IgD-negative memory B cell (primary cell): ENCODE measurements at regions not wholly inside any gene's neighbourhood (a gene's known extent, or its start where the extent isn't known, plus 50 kb on each side); places are given as distances from the start of the nearest gene placed in this dataset.
"Not testable (repeated sequence)": the region's sequence is repeated elsewhere in the genome, so short reads cannot be mapped to it uniquely, and the experiment has no call there.

ENCODE experiments used
- H3K27ac Mint-ChIP-seq, 3 donors: one replicate each; pipeline ENCODE4 v1.8.0; 2020 to 2022; ENCODE audit warnings: mild to moderate bottlenecking in 3 of 3, mixed read lengths in 3 of 3, moderate library complexity in 1 of 3
- H3K27me3 Mint-ChIP-seq: one replicate; pipeline ENCODE4 v1.8.0; 2021; ENCODE audit warnings: mixed read lengths
- H3K36me3 Mint-ChIP-seq: one replicate; pipeline ENCODE4 v1.8.0; 2020; ENCODE audit warnings: mild to moderate bottlenecking, mixed read lengths
- H3K4me1 Mint-ChIP-seq, 3 donors: one replicate each; pipeline ENCODE4 v1.8.0; 2020 to 2022; ENCODE audit warnings: mixed read lengths in 3 of 3, mild to moderate bottlenecking in 1 of 3
- H3K4me3 Mint-ChIP-seq, 4 donors: one replicate each; pipeline ENCODE4 v1.8.0; 2020 to 2022; ENCODE audit warnings: mild to moderate bottlenecking in 4 of 4, mixed read lengths in 4 of 4, moderate library complexity in 3 of 4
- H3K9me3 Mint-ChIP-seq, 3 donors: one replicate each; pipeline ENCODE4 v1.8.0; 2020 to 2021; ENCODE audit warnings: mixed read lengths in 3 of 3, mild to moderate bottlenecking in 1 of 3

GRCh38 chrX:6941041-6941440, 206.5 kb upstream of the STS start:
- H3K4me3 Mint-ChIP-seq: no peak overlapping the region
- no peak overlapping the region for H3K27ac Mint-ChIP-seq
- H3K4me1 Mint-ChIP-seq: peaks cover 0 to 4% (median 0%) of the 10 kb centered on the region in 3 donors
- H3K9me3 Mint-ChIP-seq: peaks cover 0 to 8% (median 4%) of the 10 kb centered on the region in 3 donors
- H3K36me3 Mint-ChIP-seq: no peaks in the 10 kb centered on the region
- H3K27me3 Mint-ChIP-seq: no peaks in the 10 kb centered on the region

- H3K4me1 Mint-ChIP-seq, H3K27ac Mint-ChIP-seq, H3K27me3 Mint-ChIP-seq, H3K36me3 Mint-ChIP-seq, H3K9me3 Mint-ChIP-seq, H3K4me3 Mint-ChIP-seq: not testable (repeated sequence)
These were observed 214.6 kb upstream of the STS start for GRCh38 chrX:6932942-6933341.

GRCh38 chrX:6930307-6930849, 217.1 kb upstream of the STS start:
- no peaks in the 10 kb centered on the region for H3K4me1 Mint-ChIP-seq
- peaks cover 0 to 1% (median 0%) of the 10 kb centered on the region in 3 donors for H3K9me3 Mint-ChIP-seq
- H3K27me3 Mint-ChIP-seq: no peaks in the 10 kb centered on the region
- H3K36me3 Mint-ChIP-seq: peaks cover 5% of the 10 kb centered on the region
- H3K27ac Mint-ChIP-seq: no peak overlapping the region
- no peak overlapping the region for H3K4me3 Mint-ChIP-seq

DNA sequence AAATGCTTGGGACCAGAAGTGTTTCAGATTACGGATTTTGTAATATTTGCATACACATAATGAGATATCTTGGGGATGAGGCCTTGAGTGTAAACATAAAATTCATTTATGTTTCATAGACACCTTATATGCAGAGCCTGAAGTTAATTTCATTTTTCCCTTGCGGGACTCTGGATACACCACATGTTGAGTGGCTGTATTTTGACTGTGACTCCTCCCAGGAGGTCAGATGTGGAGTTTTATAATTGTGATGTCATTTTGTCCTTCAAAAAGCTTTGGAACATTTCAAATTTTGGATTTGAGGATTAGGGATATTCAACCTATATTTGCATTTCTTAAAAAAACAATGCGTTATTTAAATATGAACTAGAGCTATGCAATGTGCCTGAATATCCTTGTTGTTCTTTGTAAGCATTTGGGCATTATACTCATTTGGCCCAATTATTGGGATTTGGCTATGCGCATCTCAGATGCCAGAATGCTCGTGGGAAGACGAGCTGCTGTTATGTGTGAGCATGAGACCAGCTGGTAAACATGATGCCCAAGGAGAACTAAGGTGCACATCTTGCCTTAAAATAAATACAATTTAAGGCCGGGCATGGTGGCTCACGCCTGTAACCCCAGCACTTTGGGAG, 223.0 kb upstream of the STS start:
- peaks cover 0 to 1% (median 0%) of the 10 kb centered on the region in 3 donors for H3K9me3 Mint-ChIP-seq
- peaks cover 5% of the 10 kb centered on the region for H3K36me3 Mint-ChIP-seq
- H3K4me1 Mint-ChIP-seq: no peaks in the 10 kb centered on the region
- H3K27ac Mint-ChIP-seq: no peak overlapping the region
- H3K4me3 Mint-ChIP-seq: no peak overlapping the region
- H3K27me3 Mint-ChIP-seq: no peaks in the 10 kb centered on the region

- no peak overlapping the region for H3K4me3 Mint-ChIP-seq
- no peaks in the 10 kb centered on the region for H3K9me3 Mint-ChIP-seq
- no peaks in the 10 kb centered on the region for H3K27me3 Mint-ChIP-seq
- peaks cover 1% of the 10 kb centered on the region for H3K36me3 Mint-ChIP-seq
- H3K4me1 Mint-ChIP-seq: no peaks in the 10 kb centered on the region
- no peak overlapping the region for H3K27ac Mint-ChIP-seq
These were observed 229.8 kb upstream of the STS start for GRCh38 chrX:6917666-6918065.

- Mint-ChIP-seq H3K4me1 (no peaks in the 10 kb centered on the region), H3K9me3 (no peaks in the 10 kb centered on the region), H3K27ac (no peak overlapping the region), H3K36me3 (no peaks in the 10 kb centered on the region), H3K4me3 (peak overlapping the region in 1 of 4 donors; percentile 29), H3K27me3 (no peaks in the 10 kb centered on the region)
These were observed 237.3 kb upstream of the STS start for GRCh38 chrX:6910218-6910617.

DNA sequence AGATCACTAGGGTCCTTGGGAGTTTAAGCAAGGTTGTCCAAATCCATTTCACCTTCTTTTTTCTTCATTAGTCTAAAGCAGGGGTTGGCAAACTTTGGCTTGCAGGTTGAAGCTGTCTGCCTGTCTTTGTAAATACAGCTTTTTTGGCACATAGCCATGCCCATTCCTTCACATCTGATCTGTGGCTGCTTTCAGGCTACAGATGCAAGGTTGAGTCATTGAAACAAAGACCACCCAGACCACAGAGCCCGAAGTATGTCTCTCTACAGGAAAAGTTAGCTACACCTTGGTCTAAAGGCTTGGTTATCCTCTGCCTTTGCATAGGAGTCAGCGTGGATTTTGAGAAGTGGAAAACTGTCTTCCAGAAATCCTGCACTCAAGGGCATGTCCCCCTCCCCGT, 238.1 kb upstream of the STS start:
- Mint-ChIP-seq H3K27ac (no peak overlapping the region), H3K4me3 (no peak overlapping the region), H3K36me3 (no peaks in the 10 kb centered on the region), H3K9me3 (no peaks in the 10 kb centered on the region), H3K27me3 (no peaks in the 10 kb centered on the region), H3K4me1 (no peaks in the 10 kb centered on the region)

GRCh38 chrX:6906608-6907007, 240.9 kb upstream of the STS start:
- H3K4me1 Mint-ChIP-seq: no peaks in the 10 kb centered on the region
- no peaks in the 10 kb centered on the region for H3K36me3 Mint-ChIP-seq
- H3K27me3 Mint-ChIP-seq: no peaks in the 10 kb centered on the region
- no peak overlapping the region for H3K4me3 Mint-ChIP-seq
- peaks cover 0 to 1% (median 0%) of the 10 kb centered on the region in 3 donors for H3K9me3 Mint-ChIP-seq
- H3K27ac Mint-ChIP-seq: no peak overlapping the region

- peaks cover 0 to 1% (median 0%) of the 10 kb centered on the region in 3 donors for H3K9me3 Mint-ChIP-seq
- H3K4me1 Mint-ChIP-seq: no peaks in the 10 kb centered on the region
- no peaks in the 10 kb centered on the region for H3K36me3 Mint-ChIP-seq
- no peak overlapping the region for H3K4me3 Mint-ChIP-seq
- no peaks in the 10 kb centered on the region for H3K27me3 Mint-ChIP-seq
- peak overlapping the region in 1 of 3 donors; percentile 42 for H3K27ac Mint-ChIP-seq
These were observed 243.4 kb upstream of the STS start for GRCh38 chrX:6904156-6904555.

DNA sequence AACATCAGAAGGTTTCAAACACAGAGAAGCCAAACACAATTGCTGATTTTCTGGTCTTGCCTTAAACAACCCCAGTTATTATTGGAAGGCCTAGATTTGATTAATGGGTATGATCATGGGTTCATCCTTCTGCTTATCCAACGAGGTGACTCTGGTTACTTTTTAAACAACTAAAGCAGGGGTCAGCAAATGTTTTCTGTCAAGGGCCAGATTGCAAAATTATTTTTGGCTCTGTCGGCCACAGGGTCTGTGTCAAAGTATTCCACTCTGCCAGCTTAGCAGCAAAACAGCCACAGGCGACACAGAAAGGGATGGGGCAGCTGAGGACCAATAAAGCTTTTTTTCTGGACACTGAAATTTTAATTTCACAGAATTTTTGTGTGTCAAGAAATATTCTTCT, 249.1 kb upstream of the STS start:
- H3K9me3 Mint-ChIP-seq: no peaks in the 10 kb centered on the region
- H3K27ac Mint-ChIP-seq: no peak overlapping the region
- H3K4me1 Mint-ChIP-seq: no peaks in the 10 kb centered on the region
- H3K36me3 Mint-ChIP-seq: no peaks in the 10 kb centered on the region
- H3K4me3 Mint-ChIP-seq: no peak overlapping the region
- no peaks in the 10 kb centered on the region for H3K27me3 Mint-ChIP-seq

DNA sequence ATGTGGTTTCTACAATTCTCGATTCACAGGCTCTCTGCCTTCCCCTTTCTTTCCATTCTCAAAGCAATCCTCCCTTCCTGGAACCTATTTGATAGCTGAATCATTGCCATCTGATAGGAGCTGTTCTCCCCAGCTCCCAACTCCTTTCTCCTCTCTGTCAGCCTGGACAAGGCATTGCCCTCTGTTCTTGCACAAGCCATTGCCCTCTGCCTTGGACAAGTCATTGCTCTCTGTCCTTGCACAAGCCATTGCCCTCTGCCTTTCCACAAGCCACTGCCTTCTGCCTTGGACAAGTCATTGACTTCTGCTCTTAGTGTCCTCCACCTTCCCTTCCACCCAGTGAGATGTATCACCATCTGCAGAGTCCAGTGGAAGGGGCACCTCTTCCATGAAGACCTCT, 256.1 kb upstream of the STS start:
- Mint-ChIP-seq H3K9me3 (peaks cover 2 to 7% (median 7%) of the 10 kb centered on the region in 3 donors), H3K4me1 (peaks cover 0 to 2% (median 0%) of the 10 kb centered on the region in 3 donors), H3K4me3 (no peak overlapping the region), H3K27ac (peak overlapping the region in 1 of 3 donors; percentile 35), H3K27me3 (no peaks in the 10 kb centered on the region), H3K36me3 (peaks cover 3% of the 10 kb centered on the region)

DNA sequence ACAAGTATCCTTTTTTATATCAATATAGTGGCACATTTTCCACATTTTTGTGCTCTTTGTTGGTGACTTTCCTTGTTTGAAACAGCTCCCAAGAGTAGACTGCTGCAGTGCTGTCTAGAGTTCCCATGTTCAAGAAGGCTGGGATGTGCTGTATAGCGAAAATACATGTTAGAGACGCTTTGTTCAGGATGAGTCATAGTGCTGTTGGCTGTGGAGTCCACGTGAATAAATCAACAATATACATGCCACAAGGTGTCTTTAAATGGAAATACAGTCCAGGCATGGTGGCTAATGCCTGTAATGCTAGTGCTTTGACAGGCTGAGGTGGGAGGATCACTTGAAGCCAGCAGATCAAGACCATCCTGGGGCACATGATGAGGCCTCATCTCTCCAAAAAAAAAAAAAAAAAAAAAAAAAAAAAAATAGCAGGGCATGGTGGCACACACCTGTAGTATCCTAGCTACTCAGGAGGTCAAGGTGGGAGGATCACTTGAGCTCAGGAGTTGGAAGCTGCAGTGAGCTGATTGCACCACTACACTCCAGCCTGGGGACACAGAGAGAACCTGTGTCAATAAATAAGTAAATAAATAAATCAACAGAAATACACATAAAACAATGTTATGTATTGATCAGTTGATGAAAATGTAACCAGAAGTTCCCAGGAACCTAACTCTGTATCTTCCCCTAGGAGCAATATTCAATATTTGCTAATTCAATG, 256.8 kb upstream of the STS start:
- Mint-ChIP-seq H3K9me3 (peaks cover 2 to 7% (median 7%) of the 10 kb centered on the region in 3 donors), H3K27me3 (no peaks in the 10 kb centered on the region), H3K4me3 (no peak overlapping the region), H3K4me1 (peaks cover 0 to 2% (median 0%) of the 10 kb centered on the region in 3 donors), H3K27ac (no peak overlapping the region), H3K36me3 (peaks cover 3% of the 10 kb centered on the region)

DNA sequence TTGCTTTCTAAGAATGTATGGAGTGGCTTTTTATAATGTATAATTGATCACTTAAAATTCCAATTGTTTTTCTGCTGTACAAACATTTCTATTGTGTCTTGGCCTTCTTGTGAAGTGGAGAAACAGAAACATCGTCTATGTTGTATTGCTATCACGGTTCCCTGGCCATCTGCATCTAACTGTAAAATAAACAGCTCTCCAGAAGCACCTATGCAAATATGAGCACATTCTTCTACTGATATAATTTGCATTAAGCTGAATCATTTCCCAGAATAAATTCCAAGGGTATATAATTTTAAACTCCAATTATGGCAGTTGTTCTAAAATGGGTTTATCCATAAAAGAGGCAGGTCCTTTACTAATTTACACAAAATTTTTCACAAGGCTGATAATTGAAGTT, 261.6 kb upstream of the STS start:
- H3K27me3 Mint-ChIP-seq: no peaks in the 10 kb centered on the region
- no peak overlapping the region for H3K4me3 Mint-ChIP-seq
- H3K36me3 Mint-ChIP-seq: no peaks in the 10 kb centered on the region
- H3K9me3 Mint-ChIP-seq: no peaks in the 10 kb centered on the region
- no peaks in the 10 kb centered on the region for H3K4me1 Mint-ChIP-seq
- no peak overlapping the region for H3K27ac Mint-ChIP-seq

DNA sequence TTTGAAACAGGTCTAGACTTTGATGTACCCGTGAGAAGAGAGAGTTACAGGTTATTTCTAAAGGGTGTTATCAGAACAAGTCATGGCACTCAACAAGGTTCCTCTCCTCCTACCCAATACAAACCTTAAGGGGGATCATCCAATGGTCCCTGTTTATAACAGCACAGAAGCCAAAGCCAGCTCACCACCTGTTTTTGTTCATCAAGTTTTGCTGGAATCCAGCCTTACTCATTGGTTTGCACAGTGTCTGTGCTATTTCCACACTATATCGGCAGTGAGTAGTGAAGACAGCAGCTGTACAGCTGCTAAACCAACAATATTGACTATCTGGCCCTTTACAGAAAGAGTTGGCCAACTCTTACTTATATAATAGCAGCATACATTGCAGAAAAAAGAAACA, 262.1 kb upstream of the STS start:
- Mint-ChIP-seq H3K4me1 (no peaks in the 10 kb centered on the region), H3K4me3 (no peak overlapping the region), H3K9me3 (no peaks in the 10 kb centered on the region), H3K36me3 (no peaks in the 10 kb centered on the region), H3K27ac (no peak overlapping the region), H3K27me3 (no peaks in the 10 kb centered on the region)

DNA sequence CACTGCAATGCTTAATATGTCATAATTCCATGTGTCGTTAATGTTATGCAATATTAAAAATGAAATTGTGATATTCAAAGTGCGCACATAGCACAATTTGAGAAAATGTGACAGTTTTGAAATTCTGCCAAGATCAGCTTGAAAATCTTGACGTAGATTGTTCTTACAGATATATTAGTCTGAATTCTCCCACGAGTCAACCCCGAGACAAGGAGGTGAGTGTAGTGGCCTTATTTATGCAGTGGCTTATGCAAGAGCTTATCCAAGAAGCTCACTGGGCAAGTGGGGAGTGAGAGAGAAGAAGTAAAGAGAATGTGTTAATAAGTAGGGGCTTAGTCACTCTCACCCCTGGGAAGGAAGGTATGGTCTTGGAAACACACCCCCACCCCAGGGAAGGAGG, 286.1 kb upstream of the STS start:
- Mint-ChIP-seq H3K4me3 (no peak overlapping the region), H3K27me3 (peaks cover 3% of the 10 kb centered on the region), H3K36me3 (peaks cover 1% of the 10 kb centered on the region), H3K9me3 (peaks cover 12 to 29% (median 18%) of the 10 kb centered on the region in 3 donors), H3K4me1 (no peaks in the 10 kb centered on the region), H3K27ac (no peak overlapping the region)

DNA sequence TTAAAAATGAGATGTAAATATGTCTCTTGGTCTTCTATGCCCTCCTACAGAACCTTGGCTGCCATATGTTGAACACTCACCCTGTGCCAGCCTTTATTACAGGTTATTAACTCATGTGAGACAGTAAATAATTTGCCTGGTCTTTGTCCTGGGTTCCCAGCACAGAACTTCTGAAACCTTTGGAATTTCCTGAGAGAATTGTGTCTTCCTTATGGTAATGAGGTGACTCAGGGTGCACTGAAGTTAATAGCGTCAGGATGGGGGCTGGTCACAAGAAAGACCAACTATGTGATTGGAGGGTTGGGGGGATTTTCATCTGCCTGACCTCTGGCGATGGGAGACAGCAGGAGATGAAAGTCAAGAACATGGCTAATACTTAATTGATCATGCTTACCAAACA, 289.8 kb upstream of the STS start:
- Mint-ChIP-seq H3K4me3 (peak overlapping the region in 1 of 4 donors; percentile 63), H3K9me3 (peaks cover 7 to 21% (median 9%) of the 10 kb centered on the region in 3 donors), H3K27me3 (peaks cover 3% of the 10 kb centered on the region), H3K27ac (no peak overlapping the region), H3K4me1 (peaks cover 10 to 14% (median 13%) of the 10 kb centered on the region in 3 donors), H3K36me3 (peaks cover 1% of the 10 kb centered on the region)
